ENCODE measurements at regions not wholly inside any gene's neighbourhood (a gene's known extent, or its start where the extent isn't known, plus 50 kb on each side); places are given as distances from the start of the nearest gene placed in this dataset.

DNA sequence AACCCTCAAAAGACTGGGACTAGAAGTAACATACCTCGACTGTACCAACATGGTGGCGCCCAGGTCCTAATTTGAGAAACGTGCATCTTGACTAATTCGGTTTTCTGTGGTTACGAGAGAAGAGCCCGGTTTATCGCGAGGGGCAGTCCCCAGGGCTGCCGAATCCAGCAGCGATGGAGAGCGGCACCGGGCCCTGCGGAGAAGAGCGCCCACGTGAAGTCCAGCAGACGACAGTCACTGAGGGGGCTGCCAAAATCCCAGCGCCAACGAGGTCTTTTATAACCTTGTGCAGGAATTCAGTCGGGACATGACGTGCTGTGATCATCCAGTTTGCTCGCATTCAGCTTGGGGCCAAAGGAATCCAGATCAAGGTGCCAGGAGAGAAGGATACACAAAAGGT, 187.5 kb upstream of the SLITRK2 start:
- TF ChIP-seq, protein P1, sequence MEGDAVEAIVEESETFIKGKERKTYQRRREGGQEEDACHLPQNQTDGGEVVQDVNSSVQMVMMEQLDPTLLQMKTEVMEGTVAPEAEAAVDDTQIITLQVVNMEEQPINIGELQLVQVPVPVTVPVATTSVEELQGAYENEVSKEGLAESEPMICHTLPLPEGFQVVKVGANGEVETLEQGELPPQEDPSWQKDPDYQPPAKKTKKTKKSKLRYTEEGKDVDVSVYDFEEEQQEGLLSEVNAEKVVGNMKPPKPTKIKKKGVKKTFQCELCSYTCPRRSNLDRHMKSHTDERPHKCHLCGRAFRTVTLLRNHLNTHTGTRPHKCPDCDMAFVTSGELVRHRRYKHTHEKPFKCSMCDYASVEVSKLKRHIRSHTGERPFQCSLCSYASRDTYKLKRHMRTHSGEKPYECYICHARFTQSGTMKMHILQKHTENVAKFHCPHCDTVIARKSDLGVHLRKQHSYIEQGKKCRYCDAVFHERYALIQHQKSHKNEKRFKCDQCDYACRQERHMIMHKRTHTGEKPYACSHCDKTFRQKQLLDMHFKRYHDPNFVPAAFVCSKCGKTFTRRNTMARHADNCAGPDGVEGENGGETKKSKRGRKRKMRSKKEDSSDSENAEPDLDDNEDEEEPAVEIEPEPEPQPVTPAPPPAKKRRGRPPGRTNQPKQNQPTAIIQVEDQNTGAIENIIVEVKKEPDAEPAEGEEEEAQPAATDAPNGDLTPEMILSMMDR (IDR thresholded peaks at IDR 0.05) = no peak
- TF ChIP-seq ZFX (IDR thresholded peaks at IDR 0.05; ENCODE audit: borderline replicate concordance) = no peak
